ENCODE measurements at regions not wholly inside any gene's neighbourhood (a gene's known extent, or its start where the extent isn't known, plus 50 kb on each side); places are given as distances from the start of the nearest gene placed in this dataset.
"Not testable (repeated sequence)": the region's sequence is repeated elsewhere in the genome, so short reads cannot be mapped to it uniquely, and the experiment has no call there.

DNA sequence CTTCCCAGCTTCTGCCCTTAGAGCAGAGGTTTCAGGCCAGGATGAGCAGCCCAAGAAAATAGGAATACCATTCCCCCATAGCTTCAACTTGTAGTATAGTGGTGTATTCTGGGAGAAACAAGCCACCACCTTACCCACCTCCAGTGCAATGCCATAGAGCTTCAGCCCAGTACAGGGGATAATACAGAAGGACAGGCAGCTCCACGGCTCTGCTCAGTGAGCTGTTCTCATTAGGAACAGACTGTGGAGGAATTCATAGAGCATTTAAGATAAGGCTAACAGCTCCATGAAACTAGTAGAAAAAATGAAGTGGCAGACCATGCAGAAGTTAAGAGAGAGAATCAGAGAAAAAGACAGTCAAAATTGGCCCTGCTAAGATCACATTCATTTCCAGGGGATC, 294.7 kb upstream of the POGK start:
- CTCF ChIA-PET = interaction anchor here (1.1 kb wide), 1 partner anchor 32 kb away, joined by 3 read pairs; no protein-coding TSS in a partner anchor

DNA sequence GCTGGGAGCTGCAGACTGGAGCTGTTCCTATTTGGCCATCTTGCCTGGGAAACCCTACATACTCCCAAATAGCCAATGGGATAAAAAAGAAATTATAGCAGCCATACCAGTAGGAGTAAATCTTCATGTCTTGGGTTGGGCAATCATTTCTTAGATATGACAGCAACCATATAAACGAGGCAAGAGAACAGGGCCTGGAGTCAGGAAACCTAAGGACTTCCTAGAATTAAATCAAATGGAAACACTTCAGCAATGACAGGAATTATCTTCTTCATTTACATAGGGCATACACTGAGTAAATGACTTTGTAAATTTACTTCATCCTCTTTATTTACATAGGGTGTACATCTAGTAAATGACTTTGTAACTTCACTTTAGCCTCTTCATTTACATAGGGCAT, 286.6 kb upstream of the POGK start:
- Mint-ChIP-seq H3K27me3 (ENCODE audit: low read depth) (no peaks in the 10 kb centered on the region), H3K9me3 (ENCODE audit: insufficient read depth) (peaks cover 17% of the 10 kb centered on the region), H3K27ac (no peak overlapping the region), H3K36me3 (ENCODE audit: low read depth) (no peaks in the 10 kb centered on the region), H3K4me1 (ENCODE audit: low read depth) (no peaks in the 10 kb centered on the region), H3K4me3 (no peak overlapping the region)
- CTCF ChIA-PET = no interaction called here
- no peak for DNase-seq
- POLR2A ChIA-PET = no interaction called here
- ATAC-seq = no peak

More for the DNA sequence above, 294.7 kb upstream of the POGK start:
- Mint-ChIP-seq H3K9me3 (ENCODE audit: insufficient read depth) (peaks cover 4% of the 10 kb centered on the region), H3K27me3 (ENCODE audit: low read depth) (no peaks in the 10 kb centered on the region), H3K4me3 (no peak overlapping the region), H3K27ac (no peak overlapping the region), H3K4me1 (ENCODE audit: low read depth) (no peaks in the 10 kb centered on the region), H3K36me3 (ENCODE audit: low read depth) (no peaks in the 10 kb centered on the region)
- no peak for ATAC-seq
- POLR2A ChIA-PET = interaction anchor here (1.0 kb wide), 1 partner anchor 859 kb away, joined by 4 read pairs; no protein-coding TSS in a partner anchor
- no peak for DNase-seq

DNA sequence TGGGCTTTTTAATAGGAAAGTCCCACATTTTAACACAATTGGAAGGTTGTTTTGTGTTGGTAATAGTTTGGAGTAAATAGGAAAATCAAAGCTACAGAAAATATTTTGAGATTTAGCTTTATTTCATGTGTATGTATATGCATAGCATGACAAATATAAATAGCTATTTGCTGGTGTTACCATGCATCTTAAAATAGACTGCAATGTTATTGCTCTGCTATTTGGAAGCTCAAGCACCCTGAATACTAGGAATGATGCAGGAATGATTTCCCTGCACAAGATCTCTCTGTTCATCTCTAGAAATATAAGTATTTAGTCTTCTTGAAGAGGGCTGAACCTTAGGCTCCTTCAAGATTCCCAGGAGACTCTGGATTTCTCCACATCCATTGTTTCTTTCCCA, 268.3 kb upstream of the POGK start:
- no peaks in the 10 kb centered on the region for H3K9me3 Mint-ChIP-seq (ENCODE audit: insufficient read depth)
- DNase-seq (no peak), ATAC-seq (no peak)
- H3K36me3 Mint-ChIP-seq (ENCODE audit: low read depth) = no peaks in the 10 kb centered on the region
- H3K4me3 Mint-ChIP-seq = no peak overlapping the region
- H3K27ac Mint-ChIP-seq = no peak overlapping the region
- no peaks in the 10 kb centered on the region for H3K4me1 Mint-ChIP-seq (ENCODE audit: low read depth)
- H3K27me3 Mint-ChIP-seq (ENCODE audit: low read depth) = no peaks in the 10 kb centered on the region
- ChIA-PET CTCF (no interaction called here), POLR2A (no interaction called here)

DNA sequence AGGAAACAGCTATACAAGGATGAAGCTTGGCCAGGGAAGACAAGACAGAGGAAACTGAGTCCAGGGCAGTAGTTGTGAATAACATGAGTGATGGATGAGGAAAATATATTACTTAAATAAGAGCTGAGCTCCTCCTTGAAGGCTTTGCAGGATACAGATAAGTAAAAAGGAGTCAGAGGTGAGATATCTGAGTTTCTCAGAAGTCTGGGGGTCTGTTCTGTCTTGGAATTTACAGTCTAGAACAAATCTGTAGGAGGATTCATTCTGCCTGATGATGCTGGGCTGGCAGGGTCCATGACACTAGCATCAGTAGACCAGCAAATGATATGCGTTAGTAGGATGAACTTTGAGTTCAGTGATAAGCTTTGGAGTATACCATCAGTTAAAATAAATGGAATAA, 266.1 kb upstream of the POGK start:
- Mint-ChIP-seq H3K4me3 (no peak overlapping the region), H3K9me3 (ENCODE audit: insufficient read depth) (no peaks in the 10 kb centered on the region), H3K4me1 (ENCODE audit: low read depth) (no peaks in the 10 kb centered on the region), H3K27me3 (ENCODE audit: low read depth) (peaks cover 2% of the 10 kb centered on the region), H3K27ac (no peak overlapping the region), H3K36me3 (ENCODE audit: low read depth) (no peaks in the 10 kb centered on the region)
- CTCF ChIA-PET = no interaction called here
- POLR2A ChIA-PET = no interaction called here
- DNase-seq (no peak), ATAC-seq (no peak)

DNA sequence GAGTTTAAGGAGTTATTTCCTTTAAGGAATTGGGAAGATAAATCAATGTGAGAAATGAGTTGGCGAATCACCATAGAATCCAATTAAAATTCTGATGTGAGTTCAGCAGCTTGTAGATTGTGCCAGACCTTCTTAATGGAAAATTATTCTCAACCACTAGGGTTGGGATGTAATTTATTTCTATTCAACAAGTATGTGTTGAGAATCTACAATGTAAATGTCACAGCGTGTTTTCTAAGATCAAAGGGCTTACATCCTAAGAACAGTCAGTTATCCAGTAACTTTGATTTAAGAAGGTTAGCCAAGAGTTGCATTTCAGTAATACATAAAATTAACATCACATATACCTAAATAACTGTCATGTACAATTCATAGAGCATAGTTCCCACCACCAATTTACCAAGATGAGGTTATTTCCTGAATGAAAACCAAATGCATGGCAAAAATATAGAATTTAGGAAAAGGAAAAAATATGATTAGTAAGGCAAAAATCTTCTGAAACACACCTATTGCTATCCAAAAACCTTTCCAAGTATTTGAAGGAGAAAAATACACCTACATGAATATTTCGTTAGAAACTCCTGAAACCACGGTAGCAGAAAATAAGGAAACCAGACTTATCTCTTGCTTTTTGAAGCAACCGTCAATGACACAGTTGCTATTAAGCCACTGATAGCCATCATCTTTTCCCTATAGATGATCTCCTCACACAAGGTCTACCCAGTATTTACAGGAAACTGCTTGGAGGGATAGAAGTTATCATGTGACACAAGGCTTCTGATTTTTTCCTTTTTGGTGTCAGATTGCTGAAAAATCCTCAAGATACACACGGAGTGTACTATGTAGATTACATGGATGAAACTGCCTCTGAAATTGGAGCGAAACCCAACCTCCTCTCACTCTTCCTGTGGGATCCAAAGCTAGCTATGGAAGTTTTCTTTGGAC, 259.4 kb upstream of the POGK start:
- DNase-seq = no peak
- Mint-ChIP-seq H3K4me3 (no peak overlapping the region), H3K36me3 (ENCODE audit: low read depth) (no peaks in the 10 kb centered on the region), H3K27ac (no peak overlapping the region), H3K27me3 (ENCODE audit: low read depth) (peaks cover 5% of the 10 kb centered on the region), H3K9me3 (ENCODE audit: insufficient read depth) (no peaks in the 10 kb centered on the region), H3K4me1 (ENCODE audit: low read depth) (no peaks in the 10 kb centered on the region)
- ChIA-PET POLR2A (no interaction called here), CTCF (no interaction called here)
- ATAC-seq = no peak

DNA sequence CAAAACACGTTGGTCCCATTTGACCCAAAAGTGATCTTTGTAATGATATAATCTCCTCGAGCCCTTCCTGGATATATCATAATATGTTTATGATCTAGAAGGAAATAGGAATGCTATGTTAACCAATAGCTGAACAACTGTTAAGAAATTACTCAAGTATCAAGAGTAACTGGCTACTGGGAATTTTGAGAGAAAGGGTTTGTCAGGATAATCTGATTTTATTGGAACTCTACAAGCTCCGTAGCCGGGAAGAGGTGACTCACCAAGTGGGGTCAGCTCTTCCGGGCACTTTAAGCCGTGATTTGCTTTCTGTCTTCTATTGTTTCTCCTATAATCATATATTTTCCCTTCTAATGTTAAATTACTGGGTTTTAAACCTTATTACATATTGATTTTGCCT, 250.5 kb upstream of the POGK start:
- POLR2A ChIA-PET = no interaction called here
- ATAC-seq = no peak
- H3K4me1 Mint-ChIP-seq (ENCODE audit: low read depth) = no peaks in the 10 kb centered on the region
- no peak overlapping the region for H3K4me3 Mint-ChIP-seq
- CTCF ChIA-PET = no interaction called here
- peaks cover 8% of the 10 kb centered on the region for H3K27me3 Mint-ChIP-seq (ENCODE audit: low read depth)
- H3K9me3 Mint-ChIP-seq (ENCODE audit: insufficient read depth) = no peaks in the 10 kb centered on the region
- H3K27ac Mint-ChIP-seq = no peak overlapping the region
- no peak for DNase-seq
- no peaks in the 10 kb centered on the region for H3K36me3 Mint-ChIP-seq (ENCODE audit: low read depth)

DNA sequence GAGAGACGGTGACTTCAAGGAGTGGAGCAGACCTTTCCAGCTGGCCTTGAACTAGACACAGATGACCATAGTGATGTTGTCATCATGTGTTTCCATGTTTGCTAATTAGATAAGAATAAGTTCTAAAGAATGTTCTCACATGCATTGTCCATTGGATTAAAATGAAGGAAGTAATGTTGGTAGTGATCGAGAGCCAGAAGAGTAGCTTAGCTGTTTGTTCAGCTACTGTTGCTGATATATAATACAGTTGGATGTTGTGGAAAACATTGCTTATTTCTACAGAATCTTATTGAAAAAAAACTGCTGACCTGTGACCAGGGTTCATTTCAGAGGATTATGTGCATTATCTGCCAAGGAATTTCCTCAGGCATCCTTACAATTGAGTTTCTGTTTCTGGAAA, 249.1 kb upstream of the POGK start:
- H3K27me3 Mint-ChIP-seq (ENCODE audit: low read depth) = peaks cover 5% of the 10 kb centered on the region
- no peaks in the 10 kb centered on the region for H3K36me3 Mint-ChIP-seq (ENCODE audit: low read depth)
- H3K9me3 Mint-ChIP-seq (ENCODE audit: insufficient read depth) = no peaks in the 10 kb centered on the region
- H3K27ac Mint-ChIP-seq = no peak overlapping the region
- H3K4me3 Mint-ChIP-seq = no peak overlapping the region
- CTCF ChIA-PET = interaction anchor here (1.2 kb wide), 1 partner anchor 111 kb away, joined by 3 read pairs; no protein-coding TSS in a partner anchor
- no peaks in the 10 kb centered on the region for H3K4me1 Mint-ChIP-seq (ENCODE audit: low read depth)
- no peak for DNase-seq
- no peak for ATAC-seq
- POLR2A ChIA-PET = no interaction called here

DNA sequence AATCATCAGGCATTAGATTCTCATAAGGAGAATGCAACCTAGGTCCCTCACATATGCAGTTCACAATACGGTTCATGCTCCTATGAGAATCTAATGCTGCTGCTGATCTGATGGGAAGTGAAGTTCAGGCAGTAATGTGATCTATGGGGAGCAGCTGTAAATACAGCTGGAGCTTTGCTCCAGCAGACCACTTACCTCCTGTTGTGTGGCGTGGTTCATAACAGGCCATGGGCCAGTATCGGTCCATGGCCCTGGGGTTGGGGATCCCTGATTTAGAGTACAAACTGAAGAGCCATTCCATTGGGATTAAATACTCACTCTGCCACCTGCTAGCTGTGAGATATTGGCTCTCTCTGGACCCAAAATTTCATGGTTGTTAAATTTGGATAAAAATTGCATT, 244.6 kb upstream of the POGK start:
- DNase-seq (no peak), ATAC-seq (no peak)
- POLR2A ChIA-PET = no interaction called here
- no peaks in the 10 kb centered on the region for H3K4me1 Mint-ChIP-seq (ENCODE audit: low read depth)
- H3K36me3 Mint-ChIP-seq (ENCODE audit: low read depth) = no peaks in the 10 kb centered on the region
- no peaks in the 10 kb centered on the region for H3K27me3 Mint-ChIP-seq (ENCODE audit: low read depth)
- no peak overlapping the region for H3K4me3 Mint-ChIP-seq
- H3K9me3 Mint-ChIP-seq (ENCODE audit: insufficient read depth) = no peaks in the 10 kb centered on the region
- H3K27ac Mint-ChIP-seq = no peak overlapping the region
- CTCF ChIA-PET = no interaction called here

DNA sequence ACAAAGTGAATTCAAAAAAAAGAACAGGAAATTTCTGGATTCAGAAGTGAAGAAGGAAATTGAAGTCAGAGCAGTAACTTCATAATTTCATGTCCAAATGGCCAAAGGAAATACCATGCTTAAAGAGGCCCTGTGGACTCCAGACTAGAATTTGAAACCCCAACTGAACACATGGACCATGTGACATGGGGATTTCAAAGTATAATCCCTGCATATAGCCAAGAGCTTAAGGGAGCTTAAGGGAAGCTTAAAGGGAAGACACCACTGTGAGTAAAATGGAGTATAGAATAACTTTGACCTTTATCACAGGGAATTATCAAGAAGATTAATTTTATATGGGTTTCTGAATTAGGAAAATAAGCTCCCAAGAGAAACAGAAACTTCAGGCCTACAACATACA, 241.8 kb upstream of the POGK start:
- no peak overlapping the region for H3K27ac Mint-ChIP-seq
- H3K4me3 Mint-ChIP-seq = no peak overlapping the region
- H3K9me3 Mint-ChIP-seq (ENCODE audit: insufficient read depth) = no peaks in the 10 kb centered on the region
- CTCF ChIA-PET = no interaction called here
- DNase-seq (no peak), ATAC-seq (no peak)
- POLR2A ChIA-PET = no interaction called here
- peaks cover 2% of the 10 kb centered on the region for H3K27me3 Mint-ChIP-seq (ENCODE audit: low read depth)
- no peaks in the 10 kb centered on the region for H3K36me3 Mint-ChIP-seq (ENCODE audit: low read depth)
- no peaks in the 10 kb centered on the region for H3K4me1 Mint-ChIP-seq (ENCODE audit: low read depth)

DNA sequence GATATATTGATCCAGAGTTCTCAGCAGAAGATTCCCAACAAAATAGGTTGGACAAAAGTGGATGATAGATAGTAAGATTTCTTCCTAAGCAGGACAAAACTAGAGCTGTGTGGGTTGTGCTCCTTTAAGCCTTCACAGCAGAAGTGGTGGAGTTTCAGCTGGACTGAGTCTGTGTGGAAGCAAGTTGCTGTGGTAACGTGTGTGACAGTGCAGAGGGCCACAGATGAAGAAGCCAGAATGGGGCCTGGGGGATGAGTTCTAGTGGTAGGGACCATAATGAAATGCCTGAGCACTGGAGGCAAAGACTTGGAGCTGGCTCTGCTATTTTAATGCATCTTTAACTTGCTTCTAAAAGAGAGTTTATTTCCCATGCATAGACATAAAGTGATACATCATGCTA, 238.7 kb upstream of the POGK start:
- CTCF ChIA-PET = no interaction called here
- no peak for ATAC-seq
- no peaks in the 10 kb centered on the region for H3K4me1 Mint-ChIP-seq (ENCODE audit: low read depth)
- no peak overlapping the region for H3K4me3 Mint-ChIP-seq
- POLR2A ChIA-PET = no interaction called here
- DNase-seq = no peak
- no peaks in the 10 kb centered on the region for H3K36me3 Mint-ChIP-seq (ENCODE audit: low read depth)
- H3K27ac Mint-ChIP-seq = no peak overlapping the region
- H3K9me3 Mint-ChIP-seq (ENCODE audit: insufficient read depth) = no peaks in the 10 kb centered on the region
- peaks cover 2% of the 10 kb centered on the region for H3K27me3 Mint-ChIP-seq (ENCODE audit: low read depth)

DNA sequence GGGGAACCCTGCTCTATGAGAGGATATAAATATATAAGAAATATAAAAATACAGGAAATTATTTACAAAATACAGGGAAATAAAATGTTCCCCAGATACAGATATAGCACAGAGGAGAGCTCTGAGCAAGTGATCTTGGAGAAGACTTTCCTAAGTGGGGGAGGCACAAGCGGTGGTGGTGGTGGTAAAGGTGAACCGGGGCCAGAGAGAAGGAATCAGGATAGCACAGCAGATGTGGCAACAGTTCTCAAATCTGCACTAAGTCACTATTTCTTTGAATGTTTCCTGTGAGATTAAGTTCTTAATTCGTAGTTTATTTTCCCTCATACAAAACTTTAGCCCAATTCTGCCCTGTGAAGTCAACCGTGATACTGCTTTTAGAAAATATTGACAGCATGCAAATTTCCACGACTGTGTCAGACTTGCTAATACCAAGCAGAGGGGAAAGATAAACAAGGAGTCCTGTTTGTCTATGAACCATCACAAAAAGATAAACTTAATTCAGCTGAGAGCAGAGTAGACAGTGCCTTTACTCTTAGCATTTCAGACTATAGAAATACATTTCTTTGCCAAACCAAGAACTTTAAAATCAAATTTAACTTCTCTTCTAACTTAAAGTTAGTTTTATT, 237.5 kb upstream of the POGK start:
- DNase-seq (no peak), ATAC-seq (no peak)
- CTCF ChIA-PET = no interaction called here
- Mint-ChIP-seq H3K9me3 (ENCODE audit: insufficient read depth) (no peaks in the 10 kb centered on the region), H3K27ac (no peak overlapping the region), H3K4me3 (no peak overlapping the region), H3K4me1 (ENCODE audit: low read depth) (no peaks in the 10 kb centered on the region), H3K36me3 (ENCODE audit: low read depth) (no peaks in the 10 kb centered on the region), H3K27me3 (ENCODE audit: low read depth) (peaks cover 2% of the 10 kb centered on the region)
- POLR2A ChIA-PET = no interaction called here

DNA sequence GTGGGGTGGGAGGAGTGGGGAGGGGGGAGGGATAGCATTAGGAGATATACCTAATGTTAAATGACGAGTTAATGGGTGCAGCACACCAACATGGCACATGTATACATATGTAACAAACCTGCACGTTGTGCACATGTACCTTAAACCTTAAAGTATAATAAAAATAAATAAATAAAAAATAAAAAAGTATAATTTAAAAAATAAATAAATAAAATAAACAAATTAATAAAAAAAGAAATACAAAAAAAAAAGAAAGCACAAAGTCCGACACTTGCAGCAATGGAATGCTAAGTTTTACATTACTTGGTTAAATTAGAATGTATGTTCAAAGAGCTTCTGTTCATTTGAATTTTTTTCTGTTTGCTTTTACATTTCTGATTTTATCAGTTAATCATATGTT, 236.5 kb upstream of the POGK start:
- H3K4me1 Mint-ChIP-seq (ENCODE audit: low read depth); DNase-seq; H3K9me3 Mint-ChIP-seq (ENCODE audit: insufficient read depth); CTCF ChIA-PET; H3K36me3 Mint-ChIP-seq (ENCODE audit: low read depth); POLR2A ChIA-PET; H3K4me3 Mint-ChIP-seq; H3K27me3 Mint-ChIP-seq (ENCODE audit: low read depth); ATAC-seq; H3K27ac Mint-ChIP-seq: not testable (repeated sequence)
